ENCODE measurements at regions not wholly inside any gene's neighbourhood (a gene's known extent, or its start where the extent isn't known, plus 50 kb on each side); places are given as distances from the start of the nearest gene placed in this dataset.
A peak's percentile ranks its signal among the peaks of the same experiment; 100 is the strongest.

GRCh38 chr21:35210093-35210492 is 161.0 kb upstream of the RUNX1 start:
- DNase-seq = no peak

GRCh38 chr21:35208810-35209517 is 159.9 kb upstream of the RUNX1 start:
- no peak for DNase-seq

GRCh38 chr21:35208104-35208503 is 159.0 kb upstream of the RUNX1 start:
- DNase-seq = no peak

GRCh38 chr21:35207322-35207721 is 158.2 kb upstream of the RUNX1 start:
- DNase-seq = no peak

- peak; percentile 46 for DNase-seq
Observed at GRCh38 chr21:35206141-35207125, 157.3 kb upstream of the RUNX1 start.

GRCh38 chr21:35204850-35205541 is 155.9 kb upstream of the RUNX1 start:
- DNase-seq = peak; percentile 87

GRCh38 chr21:35204125-35204524 is 155.0 kb upstream of the RUNX1 start:
- no peak for DNase-seq

GRCh38 chr21:35203093-35203977 is 154.2 kb upstream of the RUNX1 start:
- no peak for DNase-seq

GRCh38 chr21:35202431-35202830 is 153.3 kb upstream of the RUNX1 start:
- no peak for DNase-seq

GRCh38 chr21:35201799-35202198 is 152.7 kb upstream of the RUNX1 start:
- no peak for DNase-seq

GRCh38 chr21:35201288-35201687 is 152.2 kb upstream of the RUNX1 start:
- DNase-seq = no peak

GRCh38 chr21:35199733-35200015 is 150.6 kb upstream of the RUNX1 start:
- DNase-seq = no peak

GRCh38 chr21:35198982-35199732 is 150.1 kb upstream of the RUNX1 start:
- no peak for DNase-seq

GRCh38 chr21:35198565-35198964 is 149.5 kb upstream of the RUNX1 start:
- no peak for DNase-seq

- peak; percentile 48 for DNase-seq
Observed at GRCh38 chr21:35197992-35198431, 148.9 kb upstream of the RUNX1 start.

GRCh38 chr21:35197191-35197590 is 148.1 kb upstream of the RUNX1 start:
- no peak for DNase-seq

GRCh38 chr21:35196128-35196527 is 147.0 kb upstream of the RUNX1 start:
- DNase-seq = no peak

GRCh38 chr21:35195232-35195631 is 146.1 kb upstream of the RUNX1 start:
- DNase-seq = no peak

- DNase-seq = no peak
Observed at GRCh38 chr21:35191754-35192153, 142.7 kb upstream of the RUNX1 start.

GRCh38 chr21:35191128-35191527 is 142.0 kb upstream of the RUNX1 start:
- no peak for DNase-seq

GRCh38 chr21:35190201-35190701 is 141.1 kb upstream of the RUNX1 start:
- DNase-seq = no peak
